ENCODE measurements at regions not wholly inside any gene's neighbourhood (a gene's known extent, or its start where the extent isn't known, plus 50 kb on each side); places are given as distances from the start of the nearest gene placed in this dataset.
A peak's percentile ranks its signal among the peaks of the same experiment; 100 is the strongest.
"Not testable (repeated sequence)": the region's sequence is repeated elsewhere in the genome, so short reads cannot be mapped to it uniquely, and the experiment has no call there.

DNA sequence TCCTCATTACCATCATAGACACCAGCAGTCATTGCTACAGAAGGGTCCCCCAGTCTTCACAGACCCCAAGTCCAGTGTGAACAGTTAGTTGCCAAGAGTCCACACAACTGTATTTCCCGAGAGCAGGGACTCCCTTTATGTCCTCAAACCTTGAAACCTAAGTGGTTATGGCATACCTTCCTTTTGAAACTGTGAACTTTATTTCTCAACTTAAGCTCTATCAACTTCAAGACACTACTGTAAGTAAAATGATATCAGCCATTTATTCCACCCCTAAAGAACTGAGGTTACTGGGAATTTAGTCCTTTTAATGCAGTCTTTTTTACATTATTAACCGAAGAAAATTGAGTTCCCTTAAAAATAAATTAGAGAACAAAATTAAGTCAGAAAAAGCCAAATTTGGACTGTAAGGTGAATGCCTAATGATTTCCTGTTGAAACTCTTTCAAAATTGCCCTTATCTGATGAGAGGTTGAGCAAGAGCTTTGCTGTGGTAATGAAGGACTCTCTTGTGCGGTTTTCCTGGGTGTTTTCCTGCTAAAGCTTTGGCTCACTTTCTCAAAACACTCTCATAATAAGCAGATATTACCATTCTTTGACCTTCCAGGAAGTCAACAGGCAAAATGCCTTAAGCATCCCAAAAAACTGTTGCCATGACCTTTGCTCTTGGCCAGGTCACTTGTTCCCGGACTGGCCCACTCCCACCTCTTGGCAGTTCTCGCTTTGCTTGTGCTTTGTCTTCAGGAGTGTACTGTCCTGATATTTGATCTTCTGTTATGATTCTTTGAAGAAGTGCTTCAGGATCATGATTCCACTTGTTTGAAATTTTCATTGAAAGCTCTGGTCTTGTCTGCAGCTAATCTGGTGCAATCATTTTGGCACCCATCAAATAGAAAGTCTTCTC is 765.4 kb upstream of the ANO3 start:
- H3K27me3 Mint-ChIP-seq (ENCODE audit: unreplicated experiment), result no peaks in the 10 kb centered on the region
- H3K9me3 Mint-ChIP-seq (ENCODE audit: unreplicated experiment), result peaks cover 2% of the 10 kb centered on the region
- H3K4me1 Mint-ChIP-seq (ENCODE audit: low read depth, unreplicated experiment), result no peaks in the 10 kb centered on the region
- no peak for TF ChIP-seq CTCF (IDR thresholded peaks at IDR 0.05; ENCODE audit: partially characterized antibody, unreplicated experiment)
- no peak overlapping the region for H3K27ac Mint-ChIP-seq (ENCODE audit: unreplicated experiment)
- no peaks in the 10 kb centered on the region for H3K36me3 Mint-ChIP-seq (ENCODE audit: unreplicated experiment)
- no peak for DNase-seq
- no peak overlapping the region for H3K4me3 Mint-ChIP-seq (ENCODE audit: unreplicated experiment)

- H3K4me1 Mint-ChIP-seq (ENCODE audit: low read depth, unreplicated experiment), result peaks cover 12% of the 10 kb centered on the region
Measured at GRCh38 chr11:25576320-25576719, 755.6 kb upstream of the ANO3 start.

DNA sequence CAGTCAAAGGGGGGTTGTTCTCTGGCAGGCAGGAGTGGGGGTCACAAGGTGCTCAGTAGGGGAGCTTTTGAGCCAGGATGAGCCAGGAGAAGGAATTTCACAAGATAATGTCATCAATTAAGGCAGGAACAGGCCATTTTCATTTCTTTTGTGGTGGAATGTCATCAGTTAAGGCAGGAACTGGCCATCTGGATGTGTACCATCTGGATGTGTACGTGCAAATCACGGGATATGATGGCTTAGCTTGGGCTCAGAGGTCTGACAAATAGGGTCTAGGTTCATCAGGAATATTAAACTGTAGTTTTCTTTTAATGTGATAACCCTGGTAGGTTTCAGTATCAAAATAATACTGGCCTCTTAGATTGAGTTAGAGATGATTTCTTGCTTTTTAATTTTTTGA is 752.4 kb upstream of the ANO3 start:
- not testable (repeated sequence) for H3K27ac Mint-ChIP-seq (ENCODE audit: unreplicated experiment)

More at GRCh38 chr11:25576320-25576719, 755.6 kb upstream of the ANO3 start:
- no peak for DNase-seq
- Mint-ChIP-seq H3K4me3 (ENCODE audit: unreplicated experiment) (no peak overlapping the region), H3K27me3 (ENCODE audit: unreplicated experiment) (peaks cover 2% of the 10 kb centered on the region), H3K27ac (ENCODE audit: unreplicated experiment) (no peak overlapping the region), H3K36me3 (ENCODE audit: unreplicated experiment) (no peaks in the 10 kb centered on the region), H3K9me3 (ENCODE audit: unreplicated experiment) (no peaks in the 10 kb centered on the region)
- TF ChIP-seq CTCF (IDR thresholded peaks at IDR 0.05; ENCODE audit: partially characterized antibody, unreplicated experiment), result no peak

DNA sequence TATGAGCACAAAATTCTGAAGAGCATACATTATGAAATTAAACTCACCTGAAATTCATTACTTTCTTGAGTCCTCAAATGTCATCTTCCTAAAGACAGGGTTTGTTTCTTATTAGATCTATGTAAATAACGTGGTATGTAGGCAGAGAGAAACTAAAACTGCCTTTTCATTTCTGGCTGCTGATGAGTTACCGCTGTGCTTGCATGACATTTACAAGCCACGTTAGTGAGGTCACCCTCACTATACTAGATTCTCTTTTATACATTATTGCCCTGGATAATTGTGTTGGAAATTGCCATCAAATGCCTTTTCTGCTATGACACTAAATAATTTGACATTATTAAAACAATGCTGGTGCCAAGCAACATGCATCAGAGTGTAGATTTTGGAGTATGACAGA is 748.3 kb upstream of the ANO3 start:
- Mint-ChIP-seq H3K27me3 (ENCODE audit: unreplicated experiment) (no peaks in the 10 kb centered on the region), H3K27ac (ENCODE audit: unreplicated experiment) (no peak overlapping the region), H3K9me3 (ENCODE audit: unreplicated experiment) (no peaks in the 10 kb centered on the region), H3K4me3 (ENCODE audit: unreplicated experiment) (no peak overlapping the region), H3K36me3 (ENCODE audit: unreplicated experiment) (no peaks in the 10 kb centered on the region), H3K4me1 (ENCODE audit: low read depth, unreplicated experiment) (peaks cover 12% of the 10 kb centered on the region)
- TF ChIP-seq CTCF (IDR thresholded peaks at IDR 0.05; ENCODE audit: partially characterized antibody, unreplicated experiment), result no peak
- no peak for DNase-seq

More for the DNA sequence above, 752.4 kb upstream of the ANO3 start:
- H3K27me3 Mint-ChIP-seq (ENCODE audit: unreplicated experiment); H3K4me3 Mint-ChIP-seq (ENCODE audit: unreplicated experiment); H3K36me3 Mint-ChIP-seq (ENCODE audit: unreplicated experiment); H3K9me3 Mint-ChIP-seq (ENCODE audit: unreplicated experiment): not testable (repeated sequence)
- DNase-seq, result peak; percentile 23
- H3K4me1 Mint-ChIP-seq (ENCODE audit: low read depth, unreplicated experiment), result peaks cover 12% of the 10 kb centered on the region

- Mint-ChIP-seq H3K9me3 (ENCODE audit: unreplicated experiment) (no peaks in the 10 kb centered on the region), H3K36me3 (ENCODE audit: unreplicated experiment) (no peaks in the 10 kb centered on the region), H3K27ac (ENCODE audit: unreplicated experiment) (no peak overlapping the region), H3K4me1 (ENCODE audit: low read depth, unreplicated experiment) (no peaks in the 10 kb centered on the region), H3K4me3 (ENCODE audit: unreplicated experiment) (no peak overlapping the region), H3K27me3 (ENCODE audit: unreplicated experiment) (no peaks in the 10 kb centered on the region)
- no peak for TF ChIP-seq CTCF (IDR thresholded peaks at IDR 0.05; ENCODE audit: partially characterized antibody, unreplicated experiment)
- DNase-seq, result no peak
Measured at GRCh38 chr11:25587496-25587895, 744.4 kb upstream of the ANO3 start.
